HG02623 (cell line): ENCODE measurements at regions not wholly inside any gene's neighbourhood (a gene's known extent, or its start where the extent isn't known, plus 50 kb on each side); places are given as distances from the start of the nearest gene placed in this dataset.
"Not testable (repeated sequence)": the region's sequence is repeated elsewhere in the genome, so short reads cannot be mapped to it uniquely, and the experiment has no call there.

ENCODE experiments used
- ATAC-seq: cut with Tn5 transposase; IDR thresholded peaks from one replicate; pipeline ENCODE4 v1.9.1; 2021; ENCODE audit warnings: moderate library complexity; ENCODE audit not compliant: unreplicated experiment

- ATAC-seq, result no peak
Observed at GRCh38 chr7:39758234-39758970, 135.0 kb downstream of the RALA start.

GRCh38 chr7:39761449-39761848, 138.1 kb downstream of the RALA start:
- ATAC-seq, result no peak

GRCh38 chr7:39762466-39762865, 139.1 kb downstream of the RALA start:
- ATAC-seq, result not testable (repeated sequence)

DNA sequence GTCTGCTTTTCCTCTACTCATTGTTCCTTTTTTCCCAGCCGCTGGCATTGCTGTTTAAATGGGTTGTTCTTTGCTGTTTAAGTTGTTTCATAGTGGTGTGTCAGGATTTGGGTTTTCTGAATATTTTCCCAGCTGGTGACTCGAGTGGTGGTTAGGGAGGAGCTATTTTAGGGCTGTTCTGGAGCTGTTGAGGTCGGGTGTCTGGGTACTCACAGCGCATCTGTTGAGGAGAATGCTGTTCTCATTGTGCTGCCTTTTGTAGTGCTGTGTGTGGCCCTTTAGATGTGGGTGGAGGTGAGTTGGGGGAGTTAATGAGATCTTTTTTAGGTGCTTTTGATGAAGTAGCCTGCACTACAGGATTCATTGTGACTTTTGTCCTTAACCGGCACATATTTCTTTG, 139.5 kb downstream of the RALA start:
- ATAC-seq, result not testable (repeated sequence)

DNA sequence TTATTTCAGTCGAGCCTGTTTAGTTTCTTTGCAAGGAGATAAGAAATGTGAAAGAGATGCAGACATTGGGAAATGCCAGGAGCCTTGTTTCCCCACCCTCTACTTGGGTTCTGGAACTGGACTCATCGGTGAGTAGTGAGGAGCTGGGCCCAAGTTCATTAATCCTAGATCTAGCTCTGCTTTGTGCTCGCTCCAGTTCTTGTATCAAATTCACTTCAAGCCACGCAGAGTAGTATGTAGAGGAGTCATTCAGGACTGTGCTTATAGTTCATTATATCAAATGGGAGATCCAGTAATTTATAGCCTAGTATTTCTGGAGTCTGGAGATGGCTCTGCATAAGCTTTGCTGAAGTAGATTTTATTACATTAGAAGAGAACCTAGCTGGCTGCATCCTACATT, 142.5 kb downstream of the RALA start:
- ATAC-seq, result not testable (repeated sequence)

DNA sequence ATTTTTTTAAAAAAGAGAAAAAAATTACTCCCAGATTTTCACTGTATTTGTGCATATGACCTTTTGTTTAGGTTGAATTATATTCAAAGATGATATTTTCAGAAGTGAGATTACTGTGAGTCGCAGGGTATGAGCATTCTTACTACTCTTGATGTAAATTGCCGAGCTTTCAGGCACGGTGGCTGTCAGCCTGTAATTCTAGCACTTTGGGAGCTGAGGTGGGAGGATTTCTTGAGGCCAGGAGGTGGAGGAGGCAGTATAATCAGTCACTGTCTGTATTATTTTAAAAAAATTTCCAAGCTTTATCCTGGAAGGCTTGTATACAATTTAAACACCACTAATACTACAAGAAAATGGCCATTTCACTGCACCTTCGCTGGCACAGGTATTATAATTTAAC, 145.1 kb downstream of the RALA start:
- not testable (repeated sequence) for ATAC-seq

DNA sequence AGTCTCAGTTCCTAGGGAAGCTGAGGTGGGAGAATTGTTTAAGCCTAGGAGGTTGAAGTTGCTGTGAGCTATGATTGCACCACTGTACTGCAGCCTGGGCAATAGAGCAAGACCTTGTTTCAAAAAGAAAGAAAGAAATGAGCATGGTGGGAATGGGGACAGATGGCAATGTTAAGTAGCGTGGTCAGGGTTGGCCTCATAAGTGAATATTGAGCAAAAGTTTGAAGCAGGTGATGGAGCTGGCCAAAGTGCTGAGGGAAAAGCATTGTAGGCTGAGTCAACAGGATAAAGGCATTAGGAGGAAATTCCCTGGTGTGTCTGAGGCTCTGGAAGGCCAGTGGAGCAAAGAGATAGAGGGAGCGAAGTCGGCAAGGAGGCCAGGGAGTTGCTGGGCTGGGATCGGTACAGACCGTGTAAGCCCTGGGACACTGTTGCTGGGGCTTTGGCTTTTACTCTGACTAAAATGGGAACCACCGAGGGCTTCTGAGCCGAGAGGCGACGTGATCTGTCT, 151.0 kb downstream of the RALA start:
- not testable (repeated sequence) for ATAC-seq

- ATAC-seq, result not testable (repeated sequence)
Observed at GRCh38 chr7:39781557-39781956, 158.2 kb downstream of the RALA start.

GRCh38 chr7:39786440-39786839, 163.1 kb downstream of the RALA start:
- ATAC-seq, result not testable (repeated sequence)

GRCh38 chr7:39791035-39791434, 159.0 kb upstream of the CDK13 start:
- not testable (repeated sequence) for ATAC-seq

GRCh38 chr7:39791911-39792310, 158.1 kb upstream of the CDK13 start:
- ATAC-seq, result not testable (repeated sequence)

- not testable (repeated sequence) for ATAC-seq
Observed at GRCh38 chr7:39793026-39793425, 157.0 kb upstream of the CDK13 start.

GRCh38 chr7:39793851-39794250, 156.2 kb upstream of the CDK13 start:
- ATAC-seq, result not testable (repeated sequence)

DNA sequence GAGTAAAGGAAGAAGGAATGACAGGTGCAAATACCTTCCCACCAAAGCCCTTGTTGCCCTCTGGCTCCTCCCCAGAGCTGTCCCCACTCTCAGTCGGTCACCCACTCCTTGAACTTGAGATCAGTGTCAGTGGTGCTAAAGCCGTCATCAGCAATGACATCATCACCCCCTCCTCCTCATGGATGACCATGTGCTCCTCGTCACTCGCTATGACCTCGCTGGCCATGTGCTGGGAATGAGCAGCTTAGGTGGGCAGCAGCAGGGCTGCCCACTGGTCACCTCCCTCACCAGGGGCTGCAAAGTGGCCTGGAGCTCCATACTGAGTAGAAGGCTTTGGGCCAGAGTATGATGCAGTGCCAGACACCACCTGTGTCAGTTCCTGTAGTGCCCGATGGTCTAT, 153.1 kb upstream of the CDK13 start:
- ATAC-seq, result not testable (repeated sequence)

GRCh38 chr7:39798077-39798476, 152.0 kb upstream of the CDK13 start:
- ATAC-seq, result not testable (repeated sequence)

GRCh38 chr7:39808796-39809481, 141.1 kb upstream of the CDK13 start:
- ATAC-seq, result no peak

- no peak for ATAC-seq
Observed at GRCh38 chr7:39810204-39810642, 139.8 kb upstream of the CDK13 start.

- ATAC-seq, result no peak
Observed at GRCh38 chr7:39810710-39811109, 139.3 kb upstream of the CDK13 start.

- ATAC-seq, result no peak
Observed at GRCh38 chr7:39811161-39811614, 138.9 kb upstream of the CDK13 start.

DNA sequence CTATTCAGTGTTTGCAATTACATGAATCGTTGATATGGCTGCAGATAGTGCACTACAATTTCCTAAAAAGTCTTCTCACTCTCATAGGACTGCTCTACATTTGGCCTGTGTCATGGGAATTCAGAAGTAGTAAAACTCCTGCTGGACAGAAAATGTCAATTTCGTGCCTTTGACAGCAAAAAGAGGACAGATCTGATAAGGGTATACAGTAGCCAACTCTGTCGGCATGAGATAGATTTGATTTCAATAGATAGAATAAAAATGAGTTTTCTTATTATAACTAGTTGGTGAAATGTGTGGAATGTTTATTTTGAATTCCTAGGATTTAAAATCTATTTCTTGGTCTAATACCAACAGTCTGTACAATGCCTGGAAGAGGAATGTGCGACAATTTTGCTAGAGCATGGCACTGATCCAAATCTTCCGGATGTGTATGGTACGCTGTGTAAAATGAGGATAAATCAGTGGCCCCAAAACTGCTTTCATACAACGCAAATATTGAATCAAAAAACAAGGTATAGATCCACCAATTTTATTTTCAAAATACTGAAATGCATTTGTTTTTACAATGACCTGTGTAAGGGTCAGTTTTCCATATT, 133.5 kb upstream of the CDK13 start:
- no peak for ATAC-seq

DNA sequence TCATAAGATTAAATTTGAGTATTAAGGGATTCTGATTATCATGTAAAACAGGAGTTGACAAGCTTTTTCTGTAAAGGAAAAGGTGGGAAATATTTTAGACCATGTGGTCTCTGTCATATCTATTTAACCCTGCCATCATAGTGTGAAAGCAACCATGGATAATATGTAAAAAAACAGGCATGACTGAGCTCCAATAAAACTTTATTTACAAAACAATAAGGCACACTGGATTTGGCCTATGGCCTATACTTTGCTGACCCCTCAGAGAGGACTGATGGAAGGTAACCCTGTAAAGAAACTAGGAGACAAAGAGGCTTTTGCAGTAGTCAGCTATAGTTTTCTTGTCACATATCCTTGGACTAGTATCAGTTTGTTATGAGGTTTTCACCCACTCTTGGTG, 130.5 kb upstream of the CDK13 start:
- ATAC-seq, result no peak
